ENCODE measurements at regions not wholly inside any gene's neighbourhood (a gene's known extent, or its start where the extent isn't known, plus 50 kb on each side); places are given as distances from the start of the nearest gene placed in this dataset.

- TF ChIP-seq ASH2L (IDR thresholded peaks at IDR 0.05; ENCODE audit: low read length) = no peak
- TF ChIP-seq FOSL1 (IDR thresholded peaks at IDR 0.05; ENCODE audit: insufficient read depth, low read depth, low read length) = no peak
- TF ChIP-seq ATF3 (IDR thresholded peaks at IDR 0.05; ENCODE audit: insufficient read depth, low read depth, low read length) = no peak
- no peak for TF ChIP-seq TAF7 (optimal IDR thresholded peaks at IDR 0.05; ENCODE audit: borderline replicate concordance, low read depth, low read length)
- no peak for TF ChIP-seq EP300 (IDR thresholded peaks at IDR 0.05; ENCODE audit: borderline replicate concordance in 1 of 2, low read depth in 2 of 2, low read length in 2 of 2)
- TF ChIP-seq SAP30 (IDR thresholded peaks at IDR 0.05; ENCODE audit: insufficient read depth, insufficient replicate concordance, low read length) = no peak
- no peak for TF ChIP-seq MAX (IDR thresholded peaks at IDR 0.05)
- TF ChIP-seq GABPA (IDR thresholded peaks at IDR 0.05; ENCODE audit: borderline replicate concordance, insufficient read depth, low read length) = no peak
- no peak for TF ChIP-seq BRCA1 (IDR thresholded peaks at IDR 0.05; ENCODE audit: low read depth, low read length)
- TF ChIP-seq RBBP5 (IDR thresholded peaks at IDR 0.05; ENCODE audit: borderline replicate concordance, low read depth, low read length) = no peak
- no peak for TF ChIP-seq TBP (IDR thresholded peaks at IDR 0.05; ENCODE audit: low read depth, low read length)
- no peak for TF ChIP-seq BACH1 (IDR thresholded peaks at IDR 0.05; ENCODE audit: low read length)
- TF ChIP-seq HDAC2 (IDR thresholded peaks at IDR 0.05; ENCODE audit: borderline replicate concordance in 1 of 2, low read depth in 2 of 2, low read length in 2 of 2) = no peak
These were observed 54.6 kb upstream of the UNC5C start (continued) for GRCh38 chr4:95603393-95603792.
